Prostate gland (tissue), 2 donors: ENCODE measurements at regions not wholly inside any gene's neighbourhood (a gene's known extent, or its start where the extent isn't known, plus 50 kb on each side); places are given as distances from the start of the nearest gene placed in this dataset.

Experiments used
- DNase-seq: peaks from one replicate; pipeline ENCODE4 v3.0.0-alpha.2; 2019; ENCODE audit warnings: low spot score
- H3K27ac ChIP-seq, 2 donors: fragments of 200-600 bp; sonication (generic); 2 replicates each; pipeline ENCODE4 v1.5.1; 2017 to 2019
- H3K27me3 ChIP-seq: fragments of 200-600 bp; sonication (generic); replicated peaks from 2 replicates; pipeline ENCODE4 v1.5.1; 2019; ENCODE audit not compliant: insufficient read depth
- H3K36me3 ChIP-seq, 2 donors: fragments of 200-600 bp; sonication (generic); 1 replicate in 1 of 2; 2 replicates in 1 of 2; pipeline versions ENCODE4 v1.5.1 to v1.8.1; 2017 to 2019
- H3K4me1 ChIP-seq: fragments of 200-600 bp; sonication (generic); replicated peaks from 2 replicates; pipeline ENCODE4 v1.5.1; 2019
- H3K4me3 ChIP-seq, 2 donors: fragments of 200-600 bp; sonication (generic); 2 replicates each; pipeline ENCODE4 v1.5.1; 2017 to 2019
- H3K9me3 ChIP-seq: fragments of 200-600 bp; sonication (generic); 2 replicates; pipeline ENCODE4 v1.5.1; 2017
- CTCF ChIP-seq, 4 experiments: fragments of 200-600 bp in 2 of 4; fragments of 450-650 bp in 2 of 4; sonication (generic) in 2 of 4; IDR thresholded peaks; 1 replicate in 3 of 4; 2 replicates in 1 of 4; pipeline ENCODE4 v1.5.1; 2016 to 2019; ENCODE audit warnings: antibody characterized with exemption in 4 of 4, mild to moderate bottlenecking in 2 of 4, moderate library complexity in 2 of 4
- POLR2A ChIP-seq: fragments of 450-650 bp; IDR thresholded peaks from one replicate; pipeline ENCODE4 v1.6.1; 2016; ENCODE audit warnings: antibody characterized with exemption, mild to moderate bottlenecking
- POLR2AphosphoS5 ChIP-seq: sonication (generic); formaldehyde crosslinking; IDR thresholded peaks from one replicate; pipeline ENCODE4 v1.6.1; 2017; ENCODE audit warnings: antibody characterized with exemption
- WGBS: methylation state at CpG from one replicate; pipeline ENCODE4 v1.1.5; 2018; 5-methylcytosine and 5-hydroxymethylcytosine counted together
- intact Hi-C: fragments of 100-400 bp; cut with DNase I; formaldehyde crosslinking; loops from one replicate; pipeline ENCODE4 v1.14.2; 2022

GRCh38 chr5:62790348-62790747 lies 211.7 kb downstream of the LRRC70 start:
- TF ChIP-seq POLR2AphosphoS5: peak; percentile 52
- TF ChIP-seq CTCF (IDR thresholded peaks at IDR 0.05): no peak
- TF ChIP-seq POLR2A: no peak
- Histone ChIP-seq H3K27ac (no peak overlapping the region), H3K27me3 (no peaks in the 10 kb centered on the region), H3K4me1 (no peaks in the 10 kb centered on the region), H3K4me3 (no peak overlapping the region), H3K9me3 (no peaks in the 10 kb centered on the region), H3K36me3 (no peaks in the 10 kb centered on the region)
- intact Hi-C loops: no loop called here
- DNase-seq: peak; percentile 54
- WGBS: 10% methylated on average over 1 of the region's 1 CpG

GRCh38 chr5:62786099-62786498 lies 207.5 kb downstream of the LRRC70 start:
- no peak overlapping the region for H3K4me3 ChIP-seq
- H3K27ac ChIP-seq: no peak overlapping the region
- no peaks in the 10 kb centered on the region for H3K4me1 ChIP-seq
- no peaks in the 10 kb centered on the region for H3K27me3 ChIP-seq
- H3K36me3 ChIP-seq: no peaks in the 10 kb centered on the region
- H3K9me3 ChIP-seq: no peaks in the 10 kb centered on the region
- 13% methylated on average over 1 of the region's 1 CpG for WGBS
- no peak for TF ChIP-seq POLR2A
- TF ChIP-seq POLR2AphosphoS5: no peak
- no peak for TF ChIP-seq CTCF (IDR thresholded peaks at IDR 0.05)
- intact Hi-C loops: no loop called here
- no peak for DNase-seq

GRCh38 chr5:62785588-62785987 lies 207.0 kb downstream of the LRRC70 start:
- Histone ChIP-seq H3K36me3 (no peaks in the 10 kb centered on the region), H3K4me1 (no peaks in the 10 kb centered on the region), H3K27ac (no peak overlapping the region), H3K27me3 (no peaks in the 10 kb centered on the region), H3K9me3 (no peaks in the 10 kb centered on the region), H3K4me3 (no peak overlapping the region)
- intact Hi-C loops: no loop called here
- no peak for DNase-seq
- 97% methylated on average over 6 of the region's 6 CpGs for WGBS
- no peak for TF ChIP-seq CTCF (IDR thresholded peaks at IDR 0.05)
- no peak for TF ChIP-seq POLR2AphosphoS5
- TF ChIP-seq POLR2A: no peak

- no peaks in the 10 kb centered on the region for H3K27me3 ChIP-seq
- no peaks in the 10 kb centered on the region for H3K36me3 ChIP-seq
- H3K4me3 ChIP-seq: no peak overlapping the region
- intact Hi-C loops: no loop called here
- H3K4me1 ChIP-seq: no peaks in the 10 kb centered on the region
- H3K9me3 ChIP-seq: no peaks in the 10 kb centered on the region
- WGBS: 80% methylated on average over 5 of the region's 5 CpGs
- DNase-seq: no peak
- no peak for TF ChIP-seq POLR2AphosphoS5
- TF ChIP-seq CTCF (IDR thresholded peaks at IDR 0.05): no peak
- TF ChIP-seq POLR2A: no peak
- no peak overlapping the region for H3K27ac ChIP-seq
Measured at GRCh38 chr5:62783374-62784057, 204.9 kb downstream of the LRRC70 start.

- no peak overlapping the region for H3K4me3 ChIP-seq
- no peak overlapping the region for H3K27ac ChIP-seq
- TF ChIP-seq CTCF (IDR thresholded peaks at IDR 0.05): no peak
- TF ChIP-seq POLR2AphosphoS5: no peak
- DNase-seq: no peak
- intact Hi-C loops: no loop called here
- no peaks in the 10 kb centered on the region for H3K27me3 ChIP-seq
- H3K36me3 ChIP-seq: no peaks in the 10 kb centered on the region
- H3K9me3 ChIP-seq: no peaks in the 10 kb centered on the region
- no peaks in the 10 kb centered on the region for H3K4me1 ChIP-seq
- 88% methylated on average over 7 of the region's 7 CpGs for WGBS
Measured at GRCh38 chr5:62780888-62781287, 202.3 kb downstream of the LRRC70 start.
